Myocyte (in vitro differentiated cells): ENCODE measurements at regions not wholly inside any gene's neighbourhood (a gene's known extent, or its start where the extent isn't known, plus 50 kb on each side); places are given as distances from the start of the nearest gene placed in this dataset.

ENCODE experiments used
- DNase-seq: peaks from one replicate; pipeline ENCODE4 v3.0.0-alpha.2; 2012; ENCODE audit warnings: low read depth

DNA sequence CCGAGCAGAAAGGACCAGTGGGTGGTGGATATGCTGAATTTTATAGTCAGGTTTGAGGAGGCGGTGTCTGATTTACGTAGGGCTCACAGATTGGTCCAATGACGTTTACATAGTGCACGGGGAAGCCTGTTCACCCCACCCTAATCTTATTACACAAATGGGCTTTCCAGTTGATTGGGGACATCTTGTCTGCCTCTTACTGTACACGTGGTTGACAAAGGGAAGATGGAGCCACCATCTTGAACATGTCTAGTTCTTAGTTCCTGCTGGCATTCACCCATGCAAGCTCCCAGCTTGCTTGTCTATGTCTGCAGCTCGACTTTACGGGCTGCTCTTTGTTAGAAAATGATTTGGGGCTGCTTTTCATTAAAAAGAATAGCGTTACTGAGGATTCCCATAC is 332.0 kb upstream of the SLCO3A1 start:
- DNase-seq, result no peak

DNA sequence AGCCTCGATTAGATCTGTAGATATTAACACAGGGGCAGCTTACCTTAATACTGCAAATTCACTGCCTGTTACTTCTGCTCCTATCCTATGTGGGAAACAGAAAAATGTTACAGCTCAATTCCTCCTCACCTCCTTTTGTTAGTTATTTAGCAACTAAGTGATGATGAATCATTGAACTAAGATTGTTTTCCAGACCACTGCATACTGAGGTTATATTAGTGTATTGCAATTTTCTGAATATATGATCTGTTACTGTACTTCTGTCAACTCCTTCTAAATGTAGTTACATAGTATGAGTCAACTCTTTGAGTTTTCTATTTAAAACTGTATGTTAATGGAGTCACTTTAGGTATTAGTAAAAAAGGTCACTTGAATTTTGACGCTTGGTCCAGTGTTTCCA is 331.5 kb upstream of the SLCO3A1 start:
- DNase-seq, result no peak

DNA sequence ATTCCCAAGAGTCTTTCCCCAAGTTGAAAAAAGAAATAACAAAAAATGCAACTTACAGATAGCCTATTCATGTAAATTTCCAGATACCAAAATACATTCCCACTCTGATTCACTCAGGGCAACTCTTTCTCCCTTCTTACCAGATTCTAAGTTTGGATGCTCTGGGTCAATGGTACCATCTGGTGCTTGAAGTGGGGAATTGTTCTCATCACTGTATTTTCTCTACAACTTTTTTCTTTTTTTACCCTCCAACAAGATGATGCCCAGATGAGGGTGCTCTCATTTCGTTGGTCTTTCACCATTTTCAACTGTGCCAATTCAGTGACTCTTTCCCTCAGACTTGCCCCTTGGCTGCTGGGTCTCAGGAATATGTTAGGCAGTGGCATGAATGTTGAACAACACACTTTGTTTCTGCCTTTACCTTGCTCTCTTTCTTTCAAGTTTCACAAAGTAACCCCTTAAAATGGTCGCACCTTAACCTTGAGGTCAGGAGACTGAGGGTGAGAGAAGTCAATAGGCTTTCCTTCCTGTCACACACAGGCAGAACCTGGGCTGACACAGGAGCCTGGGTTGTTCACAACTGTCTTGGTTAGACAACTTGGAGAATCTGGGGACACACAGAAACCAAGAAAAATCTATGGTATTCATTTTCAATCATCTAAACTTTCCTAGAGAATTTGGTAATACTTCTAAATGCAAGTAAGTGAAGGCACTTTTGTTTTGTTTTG is 330.7 kb upstream of the SLCO3A1 start:
- no peak for DNase-seq

DNA sequence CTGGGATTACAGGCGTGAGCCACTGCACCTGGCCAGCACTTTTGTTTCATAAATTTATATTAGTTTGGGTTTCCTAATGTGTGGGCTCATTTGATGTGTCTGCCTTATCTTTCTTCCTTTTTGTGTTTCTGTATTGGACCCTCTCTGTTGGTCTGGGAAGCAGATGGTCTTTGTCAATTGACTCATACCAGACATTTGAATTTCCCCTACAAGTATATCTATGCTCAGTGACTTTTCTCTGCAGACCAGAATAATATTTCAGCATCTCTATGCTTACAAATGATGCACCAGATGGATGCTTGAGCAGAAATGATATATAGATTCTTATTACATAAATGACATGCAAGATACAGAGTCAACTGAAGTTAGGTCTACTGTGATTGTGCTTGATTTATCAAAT is 329.9 kb upstream of the SLCO3A1 start:
- DNase-seq, result no peak

DNA sequence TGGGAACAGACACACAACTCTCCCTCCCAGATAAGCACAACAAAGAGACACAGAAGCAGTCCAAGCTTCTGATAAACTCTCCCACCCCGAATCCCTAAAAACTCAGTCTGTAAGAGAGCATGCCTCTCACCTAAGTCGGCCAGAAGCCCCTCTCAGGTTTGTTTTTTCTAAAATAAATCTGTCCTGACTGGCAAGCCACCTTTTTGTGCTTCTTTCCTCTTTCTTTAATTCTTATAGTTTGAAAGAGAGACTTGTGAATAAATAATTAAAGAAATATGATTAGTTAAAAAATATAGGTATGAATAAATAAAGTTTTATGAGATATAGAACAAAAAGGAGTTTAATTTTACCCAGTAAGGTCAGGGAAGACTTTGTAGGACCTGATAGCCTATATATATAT is 329.0 kb upstream of the SLCO3A1 start:
- DNase-seq, result no peak

DNA sequence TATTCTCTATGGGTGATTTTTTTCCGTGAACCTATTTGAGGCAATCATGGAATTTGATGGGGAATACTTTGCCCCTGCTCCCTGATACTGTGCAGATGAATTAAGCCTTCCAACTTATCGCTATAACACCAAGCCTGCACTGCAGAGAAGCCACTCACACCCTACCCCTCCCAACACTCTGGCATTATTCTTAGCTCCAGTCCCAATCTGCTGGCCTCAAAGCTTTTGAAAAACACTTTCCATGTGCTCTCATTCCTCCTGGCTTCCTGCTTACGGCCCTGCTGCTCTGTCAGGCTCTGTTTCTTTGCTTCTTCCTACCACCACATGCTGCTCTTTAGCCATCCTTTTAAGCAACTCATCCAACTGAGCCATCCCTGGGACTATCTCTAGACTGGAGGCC is 327.8 kb upstream of the SLCO3A1 start:
- no peak for DNase-seq

DNA sequence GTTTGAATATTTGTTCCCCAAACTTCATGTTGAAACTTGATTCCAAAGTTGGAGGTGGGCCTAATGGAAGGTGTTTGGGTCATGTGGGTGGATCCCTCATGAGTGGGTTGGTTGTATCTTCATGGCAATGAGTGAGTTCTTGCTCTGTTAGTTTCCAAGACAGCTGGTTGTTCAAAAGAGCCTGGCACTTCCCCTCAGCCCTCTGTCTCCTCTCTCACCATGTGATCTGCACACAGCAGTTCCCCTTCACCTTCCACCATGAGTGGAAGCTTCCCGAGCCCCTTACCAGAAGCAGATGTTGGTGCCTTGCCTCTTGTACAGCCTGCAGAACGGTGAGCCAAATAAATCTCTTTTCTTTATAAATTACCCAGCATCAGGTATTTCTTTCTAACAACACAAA is 327.1 kb upstream of the SLCO3A1 start:
- no peak for DNase-seq

DNA sequence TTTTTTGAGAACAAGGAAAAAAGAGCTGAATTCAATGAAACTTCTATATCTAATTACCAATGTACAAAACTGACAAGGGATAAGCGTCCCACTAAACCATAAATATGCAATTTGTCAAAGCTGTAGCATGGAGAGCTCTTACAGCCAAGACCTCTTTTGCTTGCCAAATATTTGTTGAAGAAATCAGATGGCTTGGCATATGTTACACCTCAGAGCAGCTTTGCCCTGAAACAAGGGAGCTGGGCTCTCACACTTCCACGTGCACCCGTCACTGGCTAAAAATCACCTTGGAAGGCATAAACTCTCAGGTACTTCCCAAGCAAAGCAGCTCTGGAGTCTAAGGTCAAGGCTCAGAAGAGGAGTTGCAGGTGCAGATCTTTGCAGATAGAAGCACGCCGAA is 324.7 kb upstream of the SLCO3A1 start:
- DNase-seq, result no peak

DNA sequence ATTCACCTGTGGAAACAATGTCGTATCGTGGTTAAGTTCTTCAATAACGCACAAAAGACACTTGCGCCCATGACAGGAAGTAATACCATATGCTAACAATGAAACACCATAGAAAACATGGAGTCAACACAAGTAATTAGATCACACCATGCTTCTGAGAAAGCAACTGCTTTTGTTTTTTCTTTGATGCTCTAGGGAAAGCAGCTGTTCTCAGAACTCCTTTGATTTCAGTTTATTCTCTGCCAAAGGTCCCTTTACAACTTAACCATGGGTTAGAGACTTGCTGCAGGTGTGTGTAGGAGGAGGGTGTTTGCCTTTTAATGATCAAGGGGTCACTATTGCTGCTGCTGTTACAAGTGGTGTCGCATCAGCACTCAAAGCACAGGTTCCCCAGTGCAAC is 324.0 kb upstream of the SLCO3A1 start:
- no peak for DNase-seq

DNA sequence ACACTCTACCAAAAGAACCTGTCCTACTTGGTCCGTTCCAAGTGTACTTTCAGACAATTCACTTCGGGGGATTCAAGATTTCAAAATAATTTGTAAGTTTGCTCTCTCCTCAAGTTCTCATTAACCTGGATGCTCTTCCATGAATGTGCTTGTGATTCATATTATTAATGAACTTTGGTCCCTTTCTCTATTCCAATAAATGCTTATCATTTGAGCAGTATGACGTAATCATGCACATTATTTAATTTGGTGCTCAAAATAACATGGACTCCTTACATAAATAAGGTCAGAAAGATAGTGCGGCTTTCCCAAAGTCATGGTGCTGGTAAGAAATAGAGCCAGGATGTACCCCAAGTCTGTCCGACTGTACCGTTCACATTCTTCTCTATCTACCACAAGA is 323.2 kb upstream of the SLCO3A1 start:
- no peak for DNase-seq

DNA sequence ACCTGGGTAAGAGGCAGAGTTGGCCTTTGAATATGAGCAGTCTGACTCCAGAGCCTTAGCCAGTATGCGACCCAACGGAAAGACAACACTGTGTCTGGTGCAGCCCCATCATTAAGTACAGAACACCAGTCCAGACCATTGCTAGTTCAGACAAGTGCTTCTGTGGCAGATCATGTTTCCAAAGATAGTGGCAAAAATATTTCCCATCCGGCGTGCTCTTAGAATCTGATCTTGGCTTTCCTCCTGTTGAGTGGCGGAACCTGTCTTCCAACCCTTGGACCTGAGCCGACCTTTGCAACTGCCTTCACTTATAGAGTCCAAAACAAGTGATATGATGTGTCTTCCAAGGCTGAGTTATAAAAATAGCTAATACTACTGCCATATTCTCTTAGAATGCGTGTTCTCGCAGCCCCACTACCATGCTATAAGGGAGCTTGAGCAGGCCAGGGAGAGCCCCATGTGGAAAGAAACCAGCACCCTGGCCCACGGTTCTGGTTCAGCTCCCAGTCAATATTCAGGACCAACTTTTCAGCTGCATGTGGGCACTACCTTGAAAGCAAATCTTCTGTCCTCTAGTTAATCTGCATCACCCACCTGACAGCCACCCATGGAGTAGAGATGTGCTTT is 322.4 kb upstream of the SLCO3A1 start:
- DNase-seq, result no peak

DNA sequence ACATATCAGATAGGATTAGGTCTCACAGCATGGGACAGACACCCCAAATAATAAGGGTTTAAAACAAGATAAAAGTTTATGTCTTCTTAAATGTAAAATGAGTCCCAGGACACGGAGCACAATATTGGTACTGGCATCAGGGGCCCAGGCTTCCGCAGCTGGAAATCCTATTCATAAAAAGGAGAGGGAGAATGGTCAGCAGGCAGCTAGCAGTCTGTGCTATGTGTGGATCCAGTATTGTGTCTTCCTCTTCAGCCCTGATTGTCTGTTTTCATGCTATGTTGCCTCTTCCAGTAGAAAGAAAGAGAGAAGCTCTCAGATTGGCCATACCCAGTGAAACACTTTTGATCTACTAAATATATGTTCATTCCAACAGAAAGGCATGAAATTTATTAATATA is 319.3 kb upstream of the SLCO3A1 start:
- no peak for DNase-seq

DNA sequence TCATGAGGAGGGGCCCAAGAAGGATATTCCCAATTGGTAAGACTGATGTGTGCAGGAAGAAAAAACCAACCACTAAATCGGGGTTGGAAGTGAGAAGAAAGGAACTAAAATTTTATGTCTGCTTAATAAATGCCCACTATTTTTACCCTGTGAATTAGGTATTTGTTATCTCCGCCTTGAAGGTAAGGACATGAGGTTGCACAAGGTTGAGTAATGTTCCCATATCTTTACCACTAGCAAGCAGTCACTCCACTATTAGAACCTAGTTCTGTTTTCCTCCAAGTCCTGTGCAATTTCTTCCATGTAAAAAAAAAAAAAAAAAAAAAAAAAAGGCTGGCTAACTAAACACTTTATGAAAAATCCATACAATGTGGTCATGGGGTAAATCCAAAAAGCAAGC is 318.5 kb upstream of the SLCO3A1 start:
- DNase-seq, result no peak

DNA sequence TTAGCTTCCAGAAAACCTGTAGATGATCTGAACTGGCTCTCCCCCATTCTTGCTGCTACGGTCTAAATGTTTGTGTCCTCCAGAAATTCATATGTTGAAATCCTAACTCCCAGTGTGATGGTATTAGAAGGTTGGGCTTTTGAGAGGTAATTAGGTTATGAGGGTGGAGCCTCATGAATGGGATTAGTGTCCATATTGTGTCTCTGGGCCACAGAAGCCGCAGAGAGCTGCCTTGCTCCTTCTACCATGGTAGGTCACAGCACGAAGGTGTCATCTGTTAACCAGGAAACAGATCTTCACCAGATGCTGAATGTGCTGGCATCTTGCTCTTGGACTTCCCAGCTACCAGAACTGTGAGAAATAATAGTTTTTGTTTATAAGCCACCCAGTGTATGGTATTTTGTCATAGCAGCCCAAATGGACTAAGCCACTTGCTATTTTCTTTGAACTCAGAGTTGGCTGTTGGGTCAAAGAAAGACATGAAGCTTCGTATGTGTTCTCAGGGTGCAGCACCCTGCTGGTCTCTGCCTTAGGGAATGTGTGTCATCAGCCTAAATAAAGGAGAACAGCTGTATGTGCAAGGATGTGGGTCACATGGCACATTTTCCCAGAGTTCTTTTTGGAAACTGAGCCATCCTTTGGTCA is 317.5 kb upstream of the SLCO3A1 start:
- DNase-seq, result peak; percentile 17

DNA sequence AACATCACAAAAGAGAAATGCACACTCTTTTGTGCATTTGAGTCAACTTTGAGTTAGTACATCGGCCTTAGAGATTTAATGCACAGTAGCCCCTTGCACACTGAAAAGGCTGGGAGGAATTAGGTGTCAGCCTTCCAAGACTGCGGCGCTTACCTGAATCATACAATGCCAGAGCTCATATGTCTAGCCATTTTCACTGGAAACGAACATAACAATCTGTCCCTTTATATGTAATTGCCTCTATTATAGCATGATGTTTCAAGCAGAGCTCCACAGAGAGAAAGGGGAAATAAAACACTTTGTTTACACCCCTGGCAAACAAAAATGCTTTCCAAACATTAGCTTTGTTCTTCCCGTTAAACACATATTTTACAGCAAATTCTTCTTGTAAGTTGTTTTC is 315.7 kb upstream of the SLCO3A1 start:
- DNase-seq, result no peak

DNA sequence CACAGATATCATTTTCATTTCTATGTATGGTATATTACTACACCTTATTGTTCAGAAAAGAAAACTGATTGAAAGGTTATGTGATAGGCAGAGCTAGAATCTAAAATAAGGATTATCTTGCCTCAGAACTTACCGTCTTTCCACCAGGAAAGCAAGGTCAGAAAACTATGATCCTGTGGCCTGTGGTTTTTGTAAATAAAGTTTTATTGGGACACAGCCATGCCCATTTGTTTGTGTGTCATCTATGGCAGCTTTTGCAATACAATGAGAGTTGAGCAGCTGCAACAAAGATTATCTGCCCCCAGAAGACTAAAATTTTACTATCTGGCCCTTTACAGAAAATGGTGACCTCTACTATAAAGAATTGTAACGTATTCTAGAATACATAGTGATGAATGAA is 314.7 kb upstream of the SLCO3A1 start:
- DNase-seq, result no peak

DNA sequence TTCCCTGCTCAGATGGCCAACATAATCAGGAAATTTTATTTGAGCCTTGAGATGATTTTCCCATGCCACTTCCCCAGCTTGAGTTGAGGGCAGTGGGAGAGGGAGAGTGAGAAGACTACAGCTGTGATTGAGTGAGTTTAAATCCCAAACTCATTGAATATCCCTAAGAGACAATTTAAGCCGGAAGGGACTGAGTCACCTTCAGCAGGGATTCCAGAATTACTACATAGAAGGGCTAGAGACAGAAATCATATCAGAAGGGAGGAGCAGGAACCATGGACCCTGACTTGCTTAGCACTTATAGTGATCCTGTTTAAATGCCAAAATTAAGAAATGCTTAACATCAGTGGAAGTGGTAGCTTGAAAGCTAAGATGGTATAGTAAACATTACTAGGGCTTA is 312.2 kb upstream of the SLCO3A1 start:
- no peak for DNase-seq

DNA sequence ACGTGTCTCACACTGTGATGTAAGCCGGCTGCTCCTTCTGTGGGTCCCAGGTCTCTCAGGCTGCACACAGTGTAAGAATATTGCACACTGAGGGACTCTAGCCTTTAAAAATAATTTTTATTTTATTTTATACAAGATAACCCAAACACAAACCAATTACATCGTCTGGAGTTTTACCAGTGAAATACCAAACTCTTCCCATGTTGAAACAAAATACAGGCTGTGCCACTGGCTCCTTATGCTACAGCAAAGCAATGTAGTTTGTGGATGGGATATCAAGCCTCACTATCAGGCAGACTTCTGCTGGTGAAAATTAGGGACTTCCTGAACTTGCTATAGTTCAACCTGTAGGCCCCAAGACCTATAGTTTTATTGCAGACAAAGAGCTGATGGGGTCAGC is 311.3 kb upstream of the SLCO3A1 start:
- no peak for DNase-seq

DNA sequence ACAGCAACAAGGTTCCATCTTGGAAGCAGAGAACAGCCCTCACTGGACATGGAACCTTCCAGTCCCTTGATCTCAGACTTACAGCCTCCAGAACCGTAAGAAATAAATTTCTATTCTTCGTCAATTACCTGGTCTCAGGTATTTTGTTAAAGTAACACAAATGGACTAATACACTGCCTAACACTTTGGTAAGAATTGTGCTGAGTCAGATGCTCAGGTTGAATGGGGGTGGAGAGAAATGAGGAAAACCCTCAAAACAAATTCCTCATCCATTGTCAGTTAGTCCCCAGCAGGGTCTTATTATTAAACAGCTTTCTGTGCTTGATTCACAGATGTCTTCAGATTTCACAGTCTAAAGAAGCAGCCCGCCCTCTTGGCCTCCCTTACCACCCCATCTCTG is 306.2 kb upstream of the SLCO3A1 start:
- no peak for DNase-seq

DNA sequence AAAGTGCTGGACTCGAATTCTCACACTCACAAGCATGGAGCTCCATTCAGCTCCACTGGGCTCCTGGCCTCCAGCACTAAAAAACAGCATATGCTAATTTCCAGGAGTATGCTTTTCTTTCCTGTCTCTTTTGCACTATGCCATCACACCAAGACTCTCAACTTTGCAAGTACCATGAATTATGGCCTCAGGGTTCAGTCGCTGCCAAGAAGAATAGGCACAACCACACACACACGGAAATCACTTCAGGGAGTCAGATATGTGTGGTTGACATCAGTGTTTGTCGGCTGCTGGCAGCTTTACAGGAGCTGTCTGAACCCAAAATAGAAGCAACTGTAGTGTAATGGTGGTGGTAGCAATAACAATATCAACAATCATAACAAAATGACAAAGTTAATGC is 305.0 kb upstream of the SLCO3A1 start:
- DNase-seq, result no peak

DNA sequence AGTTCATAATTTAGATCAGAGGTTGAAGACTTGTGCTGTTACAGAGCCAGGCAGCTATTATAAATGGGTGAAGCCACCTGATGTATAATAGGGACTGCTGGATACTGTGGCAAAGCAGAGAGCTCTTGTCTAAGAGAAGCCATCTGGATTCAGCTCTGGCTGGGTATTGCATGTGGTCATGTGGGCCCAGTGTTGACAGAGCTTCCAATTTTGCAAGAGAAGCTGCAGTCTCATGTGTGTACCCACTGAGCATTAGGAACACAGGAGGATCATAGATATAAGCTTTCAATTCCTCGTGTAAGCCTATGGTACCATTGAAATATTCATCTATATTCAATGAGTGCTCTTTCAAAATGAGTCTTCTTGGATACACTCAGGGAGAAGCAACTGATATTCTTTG is 303.9 kb upstream of the SLCO3A1 start:
- no peak for DNase-seq

DNA sequence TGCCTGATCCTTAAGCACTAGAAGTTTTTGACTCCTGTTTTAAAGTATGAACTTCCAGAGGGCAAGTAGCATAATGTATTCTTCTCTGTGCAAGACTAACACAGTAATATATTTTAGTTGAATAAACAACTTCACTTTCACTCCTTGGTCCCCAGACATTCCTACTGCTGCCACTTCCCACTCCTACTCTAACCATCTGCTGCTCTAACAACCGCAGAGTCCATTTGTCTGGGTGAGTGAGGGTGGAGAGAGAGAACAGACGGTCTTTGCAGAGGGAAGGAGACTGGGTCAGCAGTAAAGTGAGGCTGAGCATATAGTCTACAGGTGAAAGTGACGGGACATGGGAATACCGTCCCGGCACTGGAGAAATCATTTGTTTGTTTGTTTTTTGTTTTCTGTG is 301.0 kb upstream of the SLCO3A1 start:
- no peak for DNase-seq
